AG04449 (cell line): ENCODE measurements at regions not wholly inside any gene's neighbourhood (a gene's known extent, or its start where the extent isn't known, plus 50 kb on each side); places are given as distances from the start of the nearest gene placed in this dataset.
A peak's percentile ranks its signal among the peaks of the same experiment; 100 is the strongest.
"Not testable (repeated sequence)": the region's sequence is repeated elsewhere in the genome, so short reads cannot be mapped to it uniquely, and the experiment has no call there.

Source experiments
- CTCF ChIA-PET: fragments of 350-600 bp; formaldehyde crosslinking; extraction: SDS; loops from one replicate; lab custom pipeline; 2021; ENCODE audit warnings: antibody characterized with exemption; lab: Yijun Ruan, JAX
- POLR2A ChIA-PET: fragments of 400-600, 350-600 bp; formaldehyde crosslinking; extraction: SDS; loops from one replicate; lab custom pipeline; 2020; ENCODE audit warnings: antibody characterized with exemption, inconsistent platforms; lab: Yijun Ruan, JAX
- DNase-seq: peaks from one replicate; pipeline ENCODE4 v3.0.0-alpha.2; 2010; ENCODE audit warnings: low read depth, low spot score
- H3K4me3 ChIP-seq: 2 replicates; pipeline ENCODE4 v1.5.1; 2011; ENCODE audit warnings: low read depth, mild to moderate bottlenecking, control low read depth, low read length
- CTCF ChIP-seq: IDR thresholded peaks from one replicate; pipeline ENCODE4 v1.5.1; 2011; ENCODE audit warnings: mild to moderate bottlenecking, moderate library complexity, low read length, control low read depth, inconsistent platforms; ENCODE audit not compliant: insufficient read depth; ENCODE audit errors: missing control alignments

DNA sequence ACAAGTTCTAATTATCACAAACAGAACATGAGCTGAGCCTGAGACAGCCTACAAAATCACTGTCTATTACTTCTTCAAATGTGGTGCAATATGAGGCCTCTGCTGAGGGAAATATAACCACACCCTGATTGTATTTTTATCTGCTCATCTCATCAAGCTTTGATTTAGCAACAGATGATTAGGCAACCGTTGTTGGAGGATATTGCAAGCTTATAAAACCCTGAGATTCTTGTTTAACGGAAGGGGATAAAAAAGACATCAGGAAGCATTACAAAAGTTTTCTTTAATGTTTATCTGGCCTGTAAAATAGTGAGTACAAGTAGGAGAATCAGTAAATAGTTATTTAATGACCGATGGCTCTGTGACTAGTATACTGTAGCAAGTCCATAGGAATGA lies 108.5 kb downstream of the ZNF330 start:
- no peak overlapping the region for H3K4me3 ChIP-seq
- CTCF ChIA-PET, result interaction anchor here (1.4 to 2.3 kb wide), 2 partner anchors 18 to 22 kb away, joined by 6 to 11 read pairs; no protein-coding TSS in a partner anchor
- POLR2A ChIA-PET, result no interaction called here
- peak; percentile 65 for DNase-seq
- no peak for TF ChIP-seq CTCF

DNA sequence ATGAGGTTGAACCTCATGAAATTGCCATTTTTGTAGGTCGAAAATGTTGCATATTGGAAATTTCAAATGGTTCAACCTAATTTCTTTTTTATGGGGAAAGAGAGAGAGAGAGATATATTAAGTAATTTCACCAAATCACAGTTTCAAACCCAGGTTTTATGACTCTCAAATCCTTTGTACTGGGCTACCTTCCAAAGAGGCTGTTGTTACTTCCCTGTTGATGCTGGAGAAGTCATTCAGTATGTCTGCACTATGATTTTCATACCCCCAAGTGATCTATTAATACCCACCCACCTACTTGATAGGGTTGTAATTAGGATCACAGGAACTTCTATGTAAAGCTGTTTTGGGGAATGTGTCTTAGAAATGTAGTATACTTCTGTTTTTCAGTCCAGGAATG lies 109.9 kb downstream of the ZNF330 start:
- POLR2A ChIA-PET, result no interaction called here
- CTCF ChIA-PET, result interaction anchor here (1.0 to 2.3 kb wide), 5 partner anchors 11 to 25 kb away, joined by 3 to 11 read pairs (median 4); no protein-coding TSS in a partner anchor
- no peak for DNase-seq
- no peak overlapping the region for H3K4me3 ChIP-seq
- no peak for TF ChIP-seq CTCF

GRCh38 chr4:141331534-141332358 lies 111.1 kb downstream of the ZNF330 start:
- ChIA-PET POLR2A (no interaction called here), CTCF (interaction anchor here (1.0 to 4.7 kb wide), 4 partner anchors 14 to 26 kb away, joined by 3 to 32 read pairs (median 4); no protein-coding TSS in a partner anchor)
- DNase-seq, result no peak
- no peak overlapping the region for H3K4me3 ChIP-seq
- no peak for TF ChIP-seq CTCF

DNA sequence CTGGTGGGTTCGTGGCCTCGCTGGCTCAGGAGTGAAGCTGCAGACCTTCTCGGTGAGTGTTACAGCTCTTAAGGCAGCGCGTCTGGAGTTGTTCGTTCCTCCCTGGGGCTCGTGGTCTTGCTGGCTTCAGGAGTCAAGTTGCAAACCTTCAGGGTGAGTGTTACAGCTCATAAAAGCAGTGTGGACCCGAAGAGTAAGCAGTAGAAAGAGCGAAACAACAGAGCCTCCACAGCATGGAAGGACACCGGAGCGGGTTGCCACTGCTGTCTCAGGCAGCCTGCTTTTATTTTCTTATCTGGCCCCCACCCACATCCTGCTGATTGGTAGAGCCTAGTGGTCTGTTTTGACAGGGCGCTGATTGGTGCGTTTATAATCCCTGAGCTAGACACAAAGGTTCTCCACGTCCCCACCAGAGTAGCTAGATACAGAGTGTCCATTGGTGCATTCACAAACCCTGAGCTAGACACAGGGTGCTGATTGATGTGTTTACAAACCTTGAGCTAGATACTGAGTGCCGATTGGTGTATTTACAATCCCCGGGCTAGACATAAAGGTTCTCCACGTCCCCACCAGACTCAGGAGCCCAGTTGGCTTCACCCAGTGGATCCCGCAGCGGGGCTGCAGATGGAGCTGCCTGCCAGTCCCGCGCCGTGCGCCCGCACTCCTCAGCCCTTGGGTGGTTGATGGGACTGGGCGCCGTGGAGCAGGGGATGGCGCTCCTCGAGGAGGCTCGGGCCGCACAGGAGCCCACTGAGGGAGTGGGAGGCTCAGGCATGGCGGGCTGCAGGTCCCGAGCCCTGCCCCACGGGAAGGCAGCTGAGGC lies 111.9 kb downstream of the ZNF330 start:
- H3K4me3 ChIP-seq, POLR2A ChIA-PET, DNase-seq: not testable (repeated sequence)
- CTCF ChIA-PET, result interaction anchor here (1.0 to 4.7 kb wide), 3 partner anchors 13 to 17 kb away, joined by 3 to 32 read pairs (median 5); no protein-coding TSS in a partner anchor

GRCh38 chr4:141333456-141334230 lies 112.9 kb downstream of the ZNF330 start:
- POLR2A ChIA-PET, result not testable (repeated sequence)
- DNase-seq, result peak; percentile 49
- CTCF ChIA-PET, result interaction anchor here (1.0 to 4.7 kb wide), 3 partner anchors 12 to 175 kb away, joined by 3 to 32 read pairs (median 3); no protein-coding TSS in a partner anchor
- H3K4me3 ChIP-seq, result peak overlapping the region; percentile 29

GRCh38 chr4:141335166-141335565 lies 114.5 kb downstream of the ZNF330 start:
- ChIA-PET CTCF (interaction anchor here (4.7 kb wide), 1 partner anchor 10 kb away, joined by 32 read pairs; no protein-coding TSS in a partner anchor), POLR2A (no interaction called here)
- H3K4me3 ChIP-seq, result no peak overlapping the region
- DNase-seq, result no peak
- no peak for TF ChIP-seq CTCF
